Esophagus squamous epithelium (tissue), 4 donors: ENCODE measurements at regions not wholly inside any gene's neighbourhood (a gene's known extent, or its start where the extent isn't known, plus 50 kb on each side); places are given as distances from the start of the nearest gene placed in this dataset.

ENCODE experiments used
- POLR2A ChIP-seq, 4 donors: fragments of 450-650 bp; IDR thresholded peaks; one replicate each; pipeline ENCODE4 v1.6.1; 2017; ENCODE audit warnings: antibody characterized with exemption in 4 of 4, mild to moderate bottlenecking in 4 of 4, moderate library complexity in 3 of 4
- TF ChIP-seq, protein P1 (sequence below), 6 experiments: fragments of 450-650 bp in 4 of 6; fragments of 200-600 bp in 2 of 6; sonication (generic) in 2 of 6; IDR thresholded peaks; one replicate each; pipeline ENCODE4 v1.5.1; 2016 to 2019; ENCODE audit warnings: antibody characterized with exemption in 6 of 6, mild to moderate bottlenecking in 4 of 6, moderate library complexity in 4 of 6

DNA sequence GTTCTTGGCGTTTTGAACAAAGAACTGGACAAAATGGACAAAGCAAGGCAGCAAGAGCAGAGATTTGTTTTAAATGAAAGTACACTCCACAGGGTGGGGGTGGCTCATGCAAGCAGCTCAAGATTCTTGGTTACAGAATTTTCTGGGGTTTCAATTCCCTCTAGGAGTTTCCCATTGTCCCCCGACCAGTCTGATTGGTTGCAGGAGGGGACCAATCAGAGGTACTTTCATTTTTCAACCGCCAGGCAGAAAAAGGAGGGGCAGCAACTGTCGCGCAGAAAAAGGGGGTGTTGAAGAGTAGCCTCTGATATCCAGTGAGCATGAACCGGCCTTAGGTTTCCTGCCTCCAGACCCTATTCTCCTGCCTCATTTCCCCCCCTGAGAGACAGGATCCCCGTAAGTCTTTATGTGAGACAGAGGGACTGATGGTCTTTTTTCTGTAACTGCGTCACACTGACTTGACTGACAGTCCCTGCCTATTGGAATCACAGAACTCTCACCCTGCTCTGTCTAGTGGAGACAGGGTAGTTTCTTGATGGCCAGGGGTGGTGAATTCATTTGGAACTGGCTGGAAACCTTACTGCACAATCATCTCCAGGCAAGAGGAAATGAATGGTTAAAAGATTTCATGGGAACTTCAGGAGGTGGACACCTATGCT is 59.4 kb upstream of the ALOX12 start:
- TF ChIP-seq, protein P1, sequence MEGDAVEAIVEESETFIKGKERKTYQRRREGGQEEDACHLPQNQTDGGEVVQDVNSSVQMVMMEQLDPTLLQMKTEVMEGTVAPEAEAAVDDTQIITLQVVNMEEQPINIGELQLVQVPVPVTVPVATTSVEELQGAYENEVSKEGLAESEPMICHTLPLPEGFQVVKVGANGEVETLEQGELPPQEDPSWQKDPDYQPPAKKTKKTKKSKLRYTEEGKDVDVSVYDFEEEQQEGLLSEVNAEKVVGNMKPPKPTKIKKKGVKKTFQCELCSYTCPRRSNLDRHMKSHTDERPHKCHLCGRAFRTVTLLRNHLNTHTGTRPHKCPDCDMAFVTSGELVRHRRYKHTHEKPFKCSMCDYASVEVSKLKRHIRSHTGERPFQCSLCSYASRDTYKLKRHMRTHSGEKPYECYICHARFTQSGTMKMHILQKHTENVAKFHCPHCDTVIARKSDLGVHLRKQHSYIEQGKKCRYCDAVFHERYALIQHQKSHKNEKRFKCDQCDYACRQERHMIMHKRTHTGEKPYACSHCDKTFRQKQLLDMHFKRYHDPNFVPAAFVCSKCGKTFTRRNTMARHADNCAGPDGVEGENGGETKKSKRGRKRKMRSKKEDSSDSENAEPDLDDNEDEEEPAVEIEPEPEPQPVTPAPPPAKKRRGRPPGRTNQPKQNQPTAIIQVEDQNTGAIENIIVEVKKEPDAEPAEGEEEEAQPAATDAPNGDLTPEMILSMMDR (IDR thresholded peaks at IDR 0.05): no peak
- no peak for TF ChIP-seq POLR2A (IDR thresholded peaks at IDR 0.05)
